Fibroblast of lung (primary cell): ENCODE measurements at regions not wholly inside any gene's neighbourhood (a gene's known extent, or its start where the extent isn't known, plus 50 kb on each side); places are given as distances from the start of the nearest gene placed in this dataset.

ENCODE experiments used
- CTCF ChIP-seq, 2 donors: IDR thresholded peaks in 1 of 2; conservative IDR thresholded peaks in 1 of 2; 1 replicate in 1 of 2; 2 replicates in 1 of 2; pipeline ENCODE4 v1.5.1; 2011 to 2012; ENCODE audit warnings: low read length in 2 of 2, control low read depth in 1 of 2, inconsistent platforms in 1 of 2, low read depth in 1 of 2, mild to moderate bottlenecking in 1 of 2
- EZH2 ChIP-seq: IDR thresholded peaks from 2 replicates; pipeline ENCODE4 v1.5.1; 2012; ENCODE audit warnings: low read length, control low read depth, mild to moderate bottlenecking; ENCODE audit errors: missing control alignments

GRCh38 chr5:89276566-89277305 is 393.8 kb upstream of the MEF2C start:
- no peak for TF ChIP-seq CTCF (conservative IDR thresholded peaks at IDR 0.05 in 1 of 2, IDR thresholded peaks at IDR 0.05 in 1 of 2; ENCODE audit: low read depth in 1 of 2, low read length in 2 of 2)
- TF ChIP-seq EZH2, result no peak
